Psoas muscle (tissue), 7 donors: ENCODE measurements at regions not wholly inside any gene's neighbourhood (a gene's known extent, or its start where the extent isn't known, plus 50 kb on each side); places are given as distances from the start of the nearest gene placed in this dataset.

Experiments used
- ATAC-seq, 4 donors: fragments of 200-7000 bp; cut with Tn5 transposase; one replicate each; pipeline ENCODE4 v1.9.1; 2020; ENCODE audit warnings: moderate library complexity in 3 of 4, mild to moderate bottlenecking in 2 of 4
- DNase-seq, 2 donors: peaks; one replicate each; pipeline ENCODE4 v3.0.0-alpha.2; 2020
- H3K27ac ChIP-seq: fragments of 200-600 bp; one replicate; pipeline ENCODE4 v1.8.0; 2022
- H3K27me3 ChIP-seq, 3 donors: fragments of 200-600 bp in 1 of 3; one replicate each; pipeline versions ENCODE4 v1.6.1 to v1.8.0; 2013 to 2022; ENCODE audit warnings: low read length in 2 of 3, mild to moderate bottlenecking in 2 of 3, moderate library complexity in 1 of 3; ENCODE audit not compliant: insufficient read depth in 3 of 3
- H3K36me3 ChIP-seq, 2 donors: fragments of 200-600 bp in 1 of 2; one replicate each; pipeline versions ENCODE4 v1.6.1 to v1.8.0; 2013 to 2022; ENCODE audit warnings: low read depth in 1 of 2, mild to moderate bottlenecking in 1 of 2, moderate library complexity in 1 of 2; ENCODE audit not compliant: insufficient read depth in 1 of 2
- H3K4me1 ChIP-seq: fragments of 200-600 bp; one replicate; pipeline ENCODE4 v1.8.0; 2022
- H3K4me3 ChIP-seq: fragments of 200-600 bp; one replicate; pipeline ENCODE4 v1.8.0; 2022; ENCODE audit warnings: mild to moderate bottlenecking
- H3K9me3 ChIP-seq: fragments of 200-600 bp; one replicate; pipeline ENCODE4 v1.8.0; 2022
- CTCF ChIP-seq: fragments of 200-600 bp; IDR thresholded peaks from one replicate; pipeline ENCODE4 v1.8.0; 2022; ENCODE audit warnings: antibody characterized with exemption
- WGBS, 3 donors: extraction: QIAGEN DNeasy Blood & Tissue Kit; methylation state at CpG; one replicate each; pipeline versions ENCODE4 v1.1.6 to v1.1.7; 2013; 5-methylcytosine and 5-hydroxymethylcytosine counted together
- intact Hi-C, 2 donors: fragments of 100-400 bp; cut with DNase I; formaldehyde crosslinking; loops; one replicate each; pipeline versions ENCODE4 v1.11.0 to v1.14.2; 2022
- donor health status: healthy with polysubstance abuse.
- donor health status: DM: no; HTN: no; CAD: no; lungs with moderate emphysema.
- donor health status: Bipolar disorder and iron deficiency.
- donor health status: healthy.
- donor health status: DM: yes; HTN: yes; CAD: no.
- donor health status: DM: no; HTN: no; CAD: no.
- donor health status: DM: yes; HTN: yes; CAD: no.

GRCh38 chr2:154546341-154546740, 152.2 kb upstream of the KCNJ3 start:
- Histone ChIP-seq H3K9me3 (peaks cover 6% of the 10 kb centered on the region), H3K4me1 (no peaks in the 10 kb centered on the region), H3K4me3 (no peak overlapping the region), H3K27ac (no peak overlapping the region), H3K27me3 (no peaks in the 10 kb centered on the region), H3K36me3 (no peaks in the 10 kb centered on the region)
- 70 to 73% (median 71%) methylated on average over 4 of the region's 4 CpGs for WGBS, 3 donors
- ATAC-seq, result no peak
- intact Hi-C loops, result no loop called here
- DNase-seq, result no peak
- no peak for TF ChIP-seq CTCF

GRCh38 chr2:154549869-154550268, 148.6 kb upstream of the KCNJ3 start:
- H3K27me3 ChIP-seq, result no peaks in the 10 kb centered on the region
- TF ChIP-seq CTCF, result no peak
- no peak overlapping the region for H3K27ac ChIP-seq
- ATAC-seq, result no peak
- no peaks in the 10 kb centered on the region for H3K4me1 ChIP-seq
- no peaks in the 10 kb centered on the region for H3K36me3 ChIP-seq
- DNase-seq, result no peak
- H3K4me3 ChIP-seq, result no peak overlapping the region
- intact Hi-C loops, result no loop called here
- H3K9me3 ChIP-seq, result peaks cover 6% of the 10 kb centered on the region

- peaks cover 2% of the 10 kb centered on the region for H3K9me3 ChIP-seq
- H3K4me1 ChIP-seq, result no peaks in the 10 kb centered on the region
- H3K27ac ChIP-seq, result no peak overlapping the region
- ATAC-seq (no peak), DNase-seq (no peak)
- no peak for TF ChIP-seq CTCF
- H3K4me3 ChIP-seq, result no peak overlapping the region
- H3K27me3 ChIP-seq, result no peaks in the 10 kb centered on the region
- intact Hi-C loops, result no loop called here
- H3K36me3 ChIP-seq, result no peaks in the 10 kb centered on the region
Measured at GRCh38 chr2:154551649-154552048, 146.8 kb upstream of the KCNJ3 start.

GRCh38 chr2:154554046-154554445, 144.4 kb upstream of the KCNJ3 start:
- Histone ChIP-seq H3K36me3 (no peaks in the 10 kb centered on the region), H3K4me3 (no peak overlapping the region), H3K4me1 (no peaks in the 10 kb centered on the region), H3K27ac (no peak overlapping the region), H3K27me3 (no peaks in the 10 kb centered on the region), H3K9me3 (no peaks in the 10 kb centered on the region)
- intact Hi-C loops, result no loop called here
- no peak for TF ChIP-seq CTCF
- ATAC-seq (no peak), DNase-seq (no peak)

GRCh38 chr2:154555710-154556109, 142.8 kb upstream of the KCNJ3 start:
- H3K4me1 ChIP-seq, result no peaks in the 10 kb centered on the region
- no peak for TF ChIP-seq CTCF
- no peak overlapping the region for H3K27ac ChIP-seq
- ATAC-seq (no peak), DNase-seq (no peak)
- no peaks in the 10 kb centered on the region for H3K27me3 ChIP-seq
- 93 to 100% (median 94%) methylated on average over 1 of the region's 1 CpG for WGBS, 3 donors
- H3K4me3 ChIP-seq, result no peak overlapping the region
- H3K36me3 ChIP-seq, result no peaks in the 10 kb centered on the region
- intact Hi-C loops, result no loop called here
- H3K9me3 ChIP-seq, result no peaks in the 10 kb centered on the region
